Endothelial cell of umbilical vein (primary cell): ENCODE measurements at regions not wholly inside any gene's neighbourhood (a gene's known extent, or its start where the extent isn't known, plus 50 kb on each side); places are given as distances from the start of the nearest gene placed in this dataset.

Source experiments
- BruUV-seq: library from RNA; stranded (reverse); fragments of 400-500 nt; replicated peaks from 2 replicates; lab custom pipeline; 2021; lab: Mats Ljungman, UMichigan
- CTCF ChIA-PET: fragments of 300-600, 350-600 bp; sonication (Branson Sonifier 250); formaldehyde crosslinking; loops from one replicate; lab custom pipeline; 2021; ENCODE audit warnings: antibody characterized with exemption, inconsistent platforms; lab: Charles Lee
- POLR2A ChIA-PET: fragments of 300-600, 350-600 bp; sonication (Branson Sonifier 250); formaldehyde crosslinking; loops from one replicate; lab custom pipeline; 2021; ENCODE audit warnings: antibody characterized with exemption, inconsistent platforms; lab: Charles Lee
- DNase-seq: peaks from one replicate; pipeline ENCODE4 v3.0.0-alpha.2; 2011; ENCODE audit warnings: low read depth, low spot score
- FAIRE-seq: peaks from 2 replicates; lab custom pipeline; 2011; peaks lifted over from hg19 to GRCh38; lab: Jason Lieb, UNC
- H2AFZ ChIP-seq: 2 replicates; pipeline ENCODE4 v1.6.0; 2012; ENCODE audit warnings: low read depth, low read length, control low read depth, inconsistent platforms
- H3K27ac ChIP-seq: 2 replicates; pipeline ENCODE4 v1.5.1; 2011; ENCODE audit warnings: low read depth, mild to moderate bottlenecking, control low read depth, low read length, moderate library complexity; ENCODE audit not compliant: insufficient read depth
- H3K27me3 ChIP-seq, 2 experiments: 2 replicates each; pipeline versions ENCODE4 v1.6.0 to v1.6.1; 2011; ENCODE audit warnings: low read length in 2 of 2, mixed read lengths in 1 of 2; ENCODE audit not compliant: control insufficient read depth in 2 of 2, insufficient read depth in 2 of 2
- H3K36me3 ChIP-seq, 2 experiments: 2 replicates in 1 of 2; 3 replicates in 1 of 2; pipeline ENCODE4 v1.5.1; 2011; ENCODE audit warnings: low read length in 2 of 2, mild to moderate bottlenecking in 1 of 2, moderate library complexity in 1 of 2; ENCODE audit not compliant: control insufficient read depth in 2 of 2, insufficient read depth in 2 of 2; ENCODE audit errors: extremely low read depth in 1 of 2
- H3K4me1 ChIP-seq: 3 replicates; pipeline ENCODE4 v1.5.1; 2011; ENCODE audit warnings: mild to moderate bottlenecking, low read length; ENCODE audit not compliant: control insufficient read depth, insufficient read depth; ENCODE audit errors: extremely low read depth
- H3K4me2 ChIP-seq: 2 replicates; pipeline ENCODE4 v1.6.1; 2011; ENCODE audit warnings: low read length, control low read depth, mixed read lengths; ENCODE audit not compliant: insufficient read depth
- H3K4me3 ChIP-seq, 3 experiments: fragments of 200-600 bp in 1 of 3; sonication (generic), shearing (Covaris generic) in 1 of 3; replicated peaks in 1 of 3; 2 replicates each; pipeline ENCODE4 v1.5.1; 2011 to 2016; ENCODE audit warnings: control low read depth in 3 of 3, low read length in 3 of 3, mild to moderate bottlenecking in 2 of 3, inconsistent platforms in 1 of 3, low read depth in 1 of 3, moderate library complexity in 1 of 3; ENCODE audit not compliant: insufficient read depth in 1 of 3
- H3K79me2 ChIP-seq: 2 replicates; pipeline ENCODE4 v1.6.0; 2012; ENCODE audit warnings: low read length, inconsistent platforms; ENCODE audit not compliant: control insufficient read depth, insufficient read depth
- H3K9ac ChIP-seq: replicated peaks from 2 replicates; pipeline ENCODE3; 2011; ENCODE audit warnings: low read length, control low read depth; ENCODE audit not compliant: insufficient read depth; ENCODE audit errors: extremely low read depth
- H3K9me1 ChIP-seq: replicated peaks from 3 replicates; pipeline ENCODE4 v1.6.0; 2011; ENCODE audit warnings: mild to moderate bottlenecking, low read length; ENCODE audit not compliant: control insufficient read depth, insufficient read depth; ENCODE audit errors: extremely low read depth
- H3K9me3 ChIP-seq: replicated peaks from 2 replicates; pipeline ENCODE4 v1.5.1; 2012; ENCODE audit warnings: low read length, inconsistent platforms; ENCODE audit not compliant: control insufficient read depth, insufficient read depth
- H4K20me1 ChIP-seq: replicated peaks from 2 replicates; pipeline ENCODE3; 2011; ENCODE audit warnings: mild to moderate bottlenecking, low read length; ENCODE audit not compliant: control insufficient read depth, insufficient read depth; ENCODE audit errors: extremely low read depth
- FOS ChIP-seq: IDR thresholded peaks from 2 replicates; pipeline ENCODE4 v1.6.1; 2011; ENCODE audit warnings: mild to moderate bottlenecking, low read length, moderate library complexity, borderline replicate concordance; ENCODE audit not compliant: insufficient read depth
- GATA2 ChIP-seq: IDR thresholded peaks from 2 replicates; pipeline ENCODE4 v1.7.0; 2011; ENCODE audit warnings: low read depth, mild to moderate bottlenecking, moderate library complexity, mixed read lengths, low read length; ENCODE audit not compliant: insufficient read length, insufficient read depth
- JUN ChIP-seq: IDR thresholded peaks from 2 replicates; pipeline ENCODE4 v1.6.1; 2011; ENCODE audit warnings: borderline replicate concordance, low read depth; ENCODE audit not compliant: insufficient read length, insufficient read depth
- dilution Hi-C: fragments of 300-500 bp; cut with MboI; formaldehyde crosslinking; loops from one replicate; pipeline ENCODE4 v1.15.0; 2019; ENCODE audit warnings: low sequenced_read_pairs; ENCODE audit not compliant: extremely low pct_ligation_motif_present
- intact Hi-C: fragments of 100-400 bp; cut with micrococcal nuclease; formaldehyde crosslinking; loops from one replicate; pipeline ENCODE4 v1.10.0; 2022
- TF ChIP-seq, protein P1 (sequence below): IDR thresholded peaks from 2 replicates; pipeline ENCODE4 v1.6.1; 2011; ENCODE audit not compliant: insufficient read depth, insufficient read length
- TF ChIP-seq, protein P2 (sequence below), 2 donors: IDR thresholded peaks; 1 replicate in 1 of 2; 2 replicates in 1 of 2; pipeline ENCODE4 v1.5.1; 2011; ENCODE audit warnings: low read length in 2 of 2, mild to moderate bottlenecking in 2 of 2, moderate library complexity in 2 of 2, control low read depth in 1 of 2, inconsistent platforms in 1 of 2, low read depth in 1 of 2; ENCODE audit not compliant: insufficient read depth in 1 of 2; ENCODE audit errors: extremely low read depth in 1 of 2

DNA sequence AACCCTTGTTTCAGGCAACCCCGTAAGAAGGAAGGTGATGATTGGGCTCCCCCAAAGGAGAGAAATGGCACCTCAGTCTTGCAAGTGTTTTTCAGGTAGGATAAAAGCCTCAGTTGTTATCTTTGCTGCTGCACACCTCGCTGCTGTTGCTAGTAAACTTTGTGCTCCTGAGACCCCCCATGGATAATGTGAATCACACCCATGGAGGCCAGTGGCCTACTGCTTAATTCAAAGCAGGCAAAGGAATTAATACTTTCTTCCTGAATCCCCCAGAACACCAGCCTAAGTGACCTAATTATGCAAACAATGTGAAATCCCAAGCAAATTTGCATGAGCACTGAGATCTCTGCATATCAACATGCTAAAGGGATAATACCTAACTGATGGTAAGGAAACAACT is 337.5 kb downstream of the GRIA2 start:
- Histone ChIP-seq H3K36me3 (no peaks in the 10 kb centered on the region), H3K9me3 (no peaks in the 10 kb centered on the region), H3K4me1 (peaks cover 4% of the 10 kb centered on the region), H3K27ac (no peak overlapping the region), H4K20me1 (no peaks in the 10 kb centered on the region), H3K9me1 (no peaks in the 10 kb centered on the region), H2AFZ (no peak overlapping the region), H3K9ac (no peak overlapping the region), H3K79me2 (no peaks in the 10 kb centered on the region), H3K4me2 (no peak overlapping the region), H3K4me3 (no peak overlapping the region), H3K27me3 (no peaks in the 10 kb centered on the region)
- no TSS peak for BruUV-seq
- CTCF ChIA-PET, result interaction anchor here (1.2 kb wide), 1 partner anchor 16 kb away, joined by 4 read pairs; no protein-coding TSS in a partner anchor
- dilution Hi-C loops (no loop called here), intact Hi-C loops (no loop called here)
- POLR2A ChIA-PET, result no interaction called here
- FAIRE-seq (no peak), DNase-seq (no peak)
- TF ChIP-seq JUN, result no peak

DNA sequence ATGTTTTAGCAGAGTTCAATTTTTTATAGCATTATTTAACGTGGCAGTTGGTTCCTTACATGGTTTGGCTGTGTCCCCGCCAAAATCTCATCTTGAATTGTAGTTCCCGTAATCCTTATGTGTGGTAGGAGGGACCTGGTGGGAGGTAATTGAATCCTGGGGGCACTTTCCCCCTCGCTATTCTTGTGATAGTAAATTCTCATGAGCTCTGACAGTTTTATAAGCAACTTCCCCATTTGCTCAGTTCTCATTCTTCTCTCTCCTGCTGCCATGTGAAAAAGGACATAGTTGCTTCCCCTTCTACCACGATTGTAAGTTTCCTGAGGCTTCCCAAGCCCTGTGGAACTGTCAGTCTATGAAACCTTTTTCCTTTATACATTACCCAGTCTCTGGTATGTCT is 329.5 kb downstream of the GRIA2 start:
- DNase-seq (no peak), FAIRE-seq (no peak)
- ChIA-PET POLR2A (no interaction called here), CTCF (no interaction called here)
- no peaks in the 10 kb centered on the region for H3K9me1 ChIP-seq
- H3K27ac ChIP-seq, result no peak overlapping the region
- no peaks in the 10 kb centered on the region for H4K20me1 ChIP-seq
- no peaks in the 10 kb centered on the region for H3K79me2 ChIP-seq
- H3K4me2 ChIP-seq, result no peak overlapping the region
- H3K36me3 ChIP-seq, result no peaks in the 10 kb centered on the region
- BruUV-seq, result no TSS peak
- no peak overlapping the region for H3K4me3 ChIP-seq
- dilution Hi-C loops, result no loop called here
- H3K4me1 ChIP-seq, result no peaks in the 10 kb centered on the region
- H2AFZ ChIP-seq, result no peak overlapping the region
- intact Hi-C loops, result no loop called here
- no peaks in the 10 kb centered on the region for H3K27me3 ChIP-seq
- TF ChIP-seq GATA2 (no peak), JUN (no peak), FOS (no peak)
- TF ChIP-seq, protein P1, sequence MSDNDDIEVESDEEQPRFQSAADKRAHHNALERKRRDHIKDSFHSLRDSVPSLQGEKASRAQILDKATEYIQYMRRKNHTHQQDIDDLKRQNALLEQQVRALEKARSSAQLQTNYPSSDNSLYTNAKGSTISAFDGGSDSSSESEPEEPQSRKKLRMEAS, result no peak
- TF ChIP-seq, protein P2, sequence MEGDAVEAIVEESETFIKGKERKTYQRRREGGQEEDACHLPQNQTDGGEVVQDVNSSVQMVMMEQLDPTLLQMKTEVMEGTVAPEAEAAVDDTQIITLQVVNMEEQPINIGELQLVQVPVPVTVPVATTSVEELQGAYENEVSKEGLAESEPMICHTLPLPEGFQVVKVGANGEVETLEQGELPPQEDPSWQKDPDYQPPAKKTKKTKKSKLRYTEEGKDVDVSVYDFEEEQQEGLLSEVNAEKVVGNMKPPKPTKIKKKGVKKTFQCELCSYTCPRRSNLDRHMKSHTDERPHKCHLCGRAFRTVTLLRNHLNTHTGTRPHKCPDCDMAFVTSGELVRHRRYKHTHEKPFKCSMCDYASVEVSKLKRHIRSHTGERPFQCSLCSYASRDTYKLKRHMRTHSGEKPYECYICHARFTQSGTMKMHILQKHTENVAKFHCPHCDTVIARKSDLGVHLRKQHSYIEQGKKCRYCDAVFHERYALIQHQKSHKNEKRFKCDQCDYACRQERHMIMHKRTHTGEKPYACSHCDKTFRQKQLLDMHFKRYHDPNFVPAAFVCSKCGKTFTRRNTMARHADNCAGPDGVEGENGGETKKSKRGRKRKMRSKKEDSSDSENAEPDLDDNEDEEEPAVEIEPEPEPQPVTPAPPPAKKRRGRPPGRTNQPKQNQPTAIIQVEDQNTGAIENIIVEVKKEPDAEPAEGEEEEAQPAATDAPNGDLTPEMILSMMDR (IDR thresholded peaks at IDR 0.05; ENCODE audit: extremely low read depth in 1 of 2, insufficient read depth in 1 of 2, low read depth in 1 of 2, low read length in 2 of 2), result no peak
- H3K9ac ChIP-seq, result no peak overlapping the region
- H3K9me3 ChIP-seq, result no peaks in the 10 kb centered on the region
